ENCODE measurements at regions not wholly inside any gene's neighbourhood (a gene's known extent, or its start where the extent isn't known, plus 50 kb on each side); places are given as distances from the start of the nearest gene placed in this dataset.

DNA sequence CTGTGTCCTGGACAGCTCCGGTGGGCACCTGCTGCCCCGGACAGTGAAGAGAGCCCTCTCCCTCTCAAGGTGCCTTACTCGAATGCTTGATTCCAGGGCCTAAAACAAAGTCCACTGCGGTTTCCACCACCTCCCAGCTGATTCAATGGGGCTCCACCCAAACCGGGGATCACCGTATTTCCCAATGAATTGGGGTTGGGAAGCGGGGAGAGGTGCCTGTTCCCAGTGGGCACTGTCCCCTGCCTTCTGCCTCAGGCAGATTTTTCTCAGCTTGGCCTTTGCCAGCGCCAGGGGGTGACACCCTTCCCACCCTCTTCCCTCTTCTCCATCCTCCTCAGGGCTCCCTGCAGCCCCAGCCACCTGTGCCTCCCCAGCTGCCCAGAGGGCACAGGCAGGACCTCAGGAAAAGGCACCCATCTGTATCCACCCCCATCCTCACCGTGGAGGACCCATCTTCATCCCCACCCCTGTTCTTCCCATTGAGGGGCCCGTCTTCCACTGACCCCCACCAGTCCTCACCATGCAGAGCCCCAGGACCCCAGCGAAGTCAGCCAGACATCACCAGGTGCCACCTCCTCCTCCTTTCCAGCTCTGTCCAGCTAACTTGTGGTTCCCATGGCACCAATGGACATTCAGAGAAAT lies 66.7 kb upstream of the HPCAL1 start:
- Mint-ChIP-seq H3K36me3 (ENCODE audit: low read depth) (no peaks in the 10 kb centered on the region), H3K4me1 (ENCODE audit: low read depth) (peaks cover 6% of the 10 kb centered on the region), H3K9me3 (peaks cover 4% of the 10 kb centered on the region), H3K27me3 (no peaks in the 10 kb centered on the region), H3K4me3 (no peak overlapping the region), H3K27ac (no peak overlapping the region)
- ATAC-seq (no peak), DNase-seq (no peak)
- intact Hi-C loops (cut with micrococcal nuclease) = no loop called here
- TF ChIP-seq, protein P1, sequence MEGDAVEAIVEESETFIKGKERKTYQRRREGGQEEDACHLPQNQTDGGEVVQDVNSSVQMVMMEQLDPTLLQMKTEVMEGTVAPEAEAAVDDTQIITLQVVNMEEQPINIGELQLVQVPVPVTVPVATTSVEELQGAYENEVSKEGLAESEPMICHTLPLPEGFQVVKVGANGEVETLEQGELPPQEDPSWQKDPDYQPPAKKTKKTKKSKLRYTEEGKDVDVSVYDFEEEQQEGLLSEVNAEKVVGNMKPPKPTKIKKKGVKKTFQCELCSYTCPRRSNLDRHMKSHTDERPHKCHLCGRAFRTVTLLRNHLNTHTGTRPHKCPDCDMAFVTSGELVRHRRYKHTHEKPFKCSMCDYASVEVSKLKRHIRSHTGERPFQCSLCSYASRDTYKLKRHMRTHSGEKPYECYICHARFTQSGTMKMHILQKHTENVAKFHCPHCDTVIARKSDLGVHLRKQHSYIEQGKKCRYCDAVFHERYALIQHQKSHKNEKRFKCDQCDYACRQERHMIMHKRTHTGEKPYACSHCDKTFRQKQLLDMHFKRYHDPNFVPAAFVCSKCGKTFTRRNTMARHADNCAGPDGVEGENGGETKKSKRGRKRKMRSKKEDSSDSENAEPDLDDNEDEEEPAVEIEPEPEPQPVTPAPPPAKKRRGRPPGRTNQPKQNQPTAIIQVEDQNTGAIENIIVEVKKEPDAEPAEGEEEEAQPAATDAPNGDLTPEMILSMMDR (IDR thresholded peaks at IDR 0.05) = no peak
- CTCF ChIA-PET = no interaction called here
- POLR2A ChIA-PET = interaction anchor here (0.8 kb wide), 1 partner anchor 172 kb away, joined by 3 read pairs; no protein-coding TSS in a partner anchor

DNA sequence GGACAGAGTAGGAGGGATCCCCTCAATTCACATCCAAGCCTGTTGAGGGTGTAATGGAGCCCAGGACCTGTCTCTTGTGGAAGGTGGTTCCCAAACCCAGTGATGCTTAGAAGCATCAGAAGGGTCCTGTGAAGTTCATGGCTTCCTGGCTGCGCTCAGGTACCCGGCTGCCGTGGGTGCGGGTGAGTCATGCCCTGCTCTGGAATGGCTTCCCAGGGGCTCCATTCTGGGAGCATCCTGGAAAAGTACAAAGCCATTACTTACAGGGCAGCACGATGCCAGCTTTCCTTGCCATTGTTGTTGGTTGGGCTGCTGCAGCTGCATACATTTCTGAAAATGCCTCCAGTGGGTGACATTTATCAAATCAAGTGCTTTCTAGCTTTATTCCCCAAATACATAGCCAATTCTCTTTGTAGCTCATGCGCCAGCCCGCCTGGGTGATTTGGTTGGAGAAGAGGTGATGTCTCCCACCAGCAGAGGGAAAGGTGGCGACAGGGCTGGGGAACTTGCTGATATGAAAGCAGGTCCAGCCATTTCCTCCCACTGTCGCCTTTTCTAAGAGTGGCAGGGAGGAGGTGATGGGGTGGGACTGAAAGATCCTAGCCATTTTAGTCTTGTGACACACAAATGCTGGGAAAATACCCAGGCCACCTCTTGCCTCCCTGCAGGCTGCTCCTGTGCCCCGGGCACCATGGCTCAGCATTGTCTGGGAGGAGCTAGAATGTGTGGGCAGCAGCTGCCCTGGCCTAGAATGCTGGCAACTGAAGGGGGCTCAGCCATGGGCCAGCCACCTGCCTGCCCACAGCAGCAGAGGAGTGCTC lies 65.9 kb upstream of the HPCAL1 start:
- no peak overlapping the region for H3K4me3 Mint-ChIP-seq
- peaks cover 4% of the 10 kb centered on the region for H3K9me3 Mint-ChIP-seq

DNA sequence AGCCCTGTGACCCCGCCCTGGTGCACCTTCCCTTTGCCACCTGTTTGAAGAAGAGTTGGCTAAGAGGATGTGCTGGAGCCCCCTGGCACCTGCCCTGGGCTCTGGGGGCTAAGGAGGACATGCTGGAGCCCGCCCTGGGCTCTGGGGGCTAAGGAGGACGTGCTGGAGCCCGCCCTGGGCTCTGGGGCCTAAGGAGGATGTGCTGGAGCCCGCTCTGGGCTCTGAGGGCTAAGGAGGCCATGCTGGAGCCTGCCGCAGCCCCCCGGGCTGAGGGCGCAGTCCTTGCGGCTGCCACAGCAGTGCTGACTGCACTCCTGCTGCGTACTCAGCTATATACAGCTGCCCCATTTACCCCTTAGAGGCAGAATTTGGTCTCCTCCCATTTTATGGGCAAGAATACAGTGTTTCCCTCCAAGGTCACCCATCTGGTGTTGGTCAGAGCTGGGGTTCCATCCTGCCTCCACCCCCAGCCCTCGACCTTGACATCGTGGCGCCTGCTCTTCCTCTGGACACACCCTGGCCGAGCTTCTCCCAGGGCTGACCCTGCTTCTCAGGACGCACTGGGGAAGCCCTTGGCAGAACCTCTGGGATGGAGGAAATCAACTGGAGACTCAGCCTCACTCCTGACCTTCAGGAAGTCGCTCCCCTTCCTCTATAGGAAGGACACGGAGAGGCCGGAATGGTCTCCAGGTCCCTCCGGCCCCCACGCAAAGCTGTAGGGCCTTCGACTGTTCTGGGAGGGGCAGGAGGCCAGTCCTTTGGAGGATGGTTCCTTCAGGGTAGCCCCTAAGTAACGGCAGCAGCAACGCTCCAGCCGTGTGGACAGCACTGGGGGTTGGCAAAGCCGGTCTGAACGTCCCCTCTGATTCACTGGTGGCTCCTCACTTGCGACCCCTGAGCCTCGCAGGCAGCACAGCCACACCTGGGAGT lies 65.0 kb upstream of the HPCAL1 start:
- ChIA-PET CTCF (no interaction called here), POLR2A (no interaction called here)
- H3K27me3 Mint-ChIP-seq = no peaks in the 10 kb centered on the region
- TF ChIP-seq, protein P1 (IDR thresholded peaks at IDR 0.05) = no peak
- ATAC-seq (no peak), DNase-seq (no peak)
- H3K36me3 Mint-ChIP-seq (ENCODE audit: low read depth) = no peaks in the 10 kb centered on the region
- no peak overlapping the region for H3K4me3 Mint-ChIP-seq
- peaks cover 4% of the 10 kb centered on the region for H3K9me3 Mint-ChIP-seq
- H3K27ac Mint-ChIP-seq = no peak overlapping the region
- intact Hi-C loops (cut with micrococcal nuclease) = no loop called here
- H3K4me1 Mint-ChIP-seq (ENCODE audit: low read depth) = peaks cover 4% of the 10 kb centered on the region

More for the DNA sequence above, 65.9 kb upstream of the HPCAL1 start:
- ATAC-seq (no peak), DNase-seq (no peak)
- H3K27ac Mint-ChIP-seq = no peak overlapping the region
- peaks cover 6% of the 10 kb centered on the region for H3K4me1 Mint-ChIP-seq (ENCODE audit: low read depth)
- H3K36me3 Mint-ChIP-seq (ENCODE audit: low read depth) = no peaks in the 10 kb centered on the region
- TF ChIP-seq, protein P1 (IDR thresholded peaks at IDR 0.05) = no peak
- intact Hi-C loops (cut with micrococcal nuclease) = no loop called here
- H3K27me3 Mint-ChIP-seq = no peaks in the 10 kb centered on the region
- ChIA-PET POLR2A (interaction anchor here (0.8 kb wide), 1 partner anchor 171 kb away, joined by 3 read pairs; no protein-coding TSS in a partner anchor), CTCF (no interaction called here)

DNA sequence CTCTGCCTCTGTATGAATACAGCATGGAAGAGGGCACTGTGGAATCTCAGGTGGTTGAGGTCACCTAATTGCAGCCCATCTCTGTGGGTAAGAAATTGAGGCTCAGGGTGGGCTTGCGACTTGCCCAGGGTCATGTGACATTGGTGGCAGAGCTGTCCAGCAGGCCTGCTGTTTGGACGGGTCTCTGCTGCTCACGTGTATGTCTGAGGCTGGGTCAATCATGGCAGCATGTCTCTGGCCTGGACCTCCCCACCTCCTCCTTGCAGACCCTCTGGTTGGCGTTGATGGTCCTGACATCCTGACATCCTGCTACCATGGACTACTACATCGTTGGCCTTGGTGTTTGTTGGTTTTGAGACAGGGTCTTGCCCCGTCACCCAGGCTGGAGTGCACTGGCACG lies 64.3 kb upstream of the HPCAL1 start:
- ATAC-seq (no peak), DNase-seq (no peak)
- intact Hi-C loops (cut with micrococcal nuclease) = no loop called here
- TF ChIP-seq, protein P1 (IDR thresholded peaks at IDR 0.05) = no peak
- no peaks in the 10 kb centered on the region for H3K27me3 Mint-ChIP-seq
- no peaks in the 10 kb centered on the region for H3K4me1 Mint-ChIP-seq (ENCODE audit: low read depth)
- ChIA-PET CTCF (no interaction called here), POLR2A (no interaction called here)
- no peak overlapping the region for H3K27ac Mint-ChIP-seq
- H3K4me3 Mint-ChIP-seq = no peak overlapping the region
- H3K36me3 Mint-ChIP-seq (ENCODE audit: low read depth) = no peaks in the 10 kb centered on the region
- H3K9me3 Mint-ChIP-seq = peaks cover under 1% of the 10 kb centered on the region
